BJ (cell line): ENCODE measurements at regions not wholly inside any gene's neighbourhood (a gene's known extent, or its start where the extent isn't known, plus 50 kb on each side); places are given as distances from the start of the nearest gene placed in this dataset.

Experiments used
- CTCF ChIA-PET: fragments of 350-600 bp; formaldehyde crosslinking; extraction: SDS; loops from one replicate; lab custom pipeline; 2021; ENCODE audit warnings: antibody characterized with exemption, inconsistent platforms; lab: Yijun Ruan, JAX
- POLR2A ChIA-PET: fragments of 300-600 bp; sonication (Branson Sonifier 250); formaldehyde crosslinking; extraction: SDS; loops from one replicate; lab custom pipeline; 2021; ENCODE audit warnings: antibody characterized with exemption; lab: Charles Lee
- DNase-seq: peaks from one replicate; pipeline ENCODE4 v3.0.0-alpha.2; 2011; ENCODE audit warnings: low read depth
- H3K27me3 ChIP-seq: 2 replicates; pipeline ENCODE4 v1.6.0; 2011; ENCODE audit warnings: low read length; ENCODE audit not compliant: control insufficient read depth, insufficient read depth
- H3K36me3 ChIP-seq: 2 replicates; pipeline ENCODE4 v1.5.1; 2011; ENCODE audit warnings: low read length; ENCODE audit not compliant: control insufficient read depth, insufficient read depth
- H3K4me3 ChIP-seq: 2 replicates; pipeline ENCODE4 v1.5.1; 2011; ENCODE audit warnings: low read depth, mild to moderate bottlenecking, control low read depth, low read length
- CTCF ChIP-seq: IDR thresholded peaks from 2 replicates; pipeline ENCODE4 v1.5.1; 2011; ENCODE audit warnings: low read depth, mild to moderate bottlenecking, control low read depth, inconsistent platforms, low read length, moderate library complexity; ENCODE audit not compliant: insufficient read depth

GRCh38 chr6:150733726-150734125 is 131.8 kb upstream of the MTHFD1L start:
- POLR2A ChIA-PET, result no interaction called here

GRCh38 chr6:150734235-150734634 is 131.3 kb upstream of the MTHFD1L start:
- Histone ChIP-seq H3K27me3 (no peaks in the 10 kb centered on the region), H3K36me3 (no peaks in the 10 kb centered on the region), H3K4me3 (no peak overlapping the region)
- ChIA-PET POLR2A (no interaction called here), CTCF (interaction anchor here (0.6 kb wide), 1 partner anchor 88 kb away, joined by 3 read pairs; no protein-coding TSS in a partner anchor)
- no peak for TF ChIP-seq CTCF
- no peak for DNase-seq

More at GRCh38 chr6:150733726-150734125, 131.8 kb upstream of the MTHFD1L start:
- H3K27me3 ChIP-seq, result no peaks in the 10 kb centered on the region
- no peak for TF ChIP-seq CTCF
- H3K36me3 ChIP-seq, result no peaks in the 10 kb centered on the region
- CTCF ChIA-PET, result no interaction called here
- no peak overlapping the region for H3K4me3 ChIP-seq
- DNase-seq, result no peak

GRCh38 chr6:150735341-150735851 is 130.1 kb upstream of the MTHFD1L start:
- no peak for TF ChIP-seq CTCF
- Histone ChIP-seq H3K4me3 (no peak overlapping the region), H3K27me3 (no peaks in the 10 kb centered on the region), H3K36me3 (no peaks in the 10 kb centered on the region)
- DNase-seq, result no peak
- ChIA-PET POLR2A (no interaction called here), CTCF (interaction anchor here (0.7 kb wide), 1 partner anchor 224 kb away, joined by 3 read pairs; no protein-coding TSS in a partner anchor)

- ChIA-PET CTCF (interaction anchor here (0.6 kb wide), 1 partner anchor 104 kb away, joined by 3 read pairs; no protein-coding TSS in a partner anchor), POLR2A (no interaction called here)
- DNase-seq, result no peak
- TF ChIP-seq CTCF, result no peak
- no peak overlapping the region for H3K4me3 ChIP-seq
- no peaks in the 10 kb centered on the region for H3K27me3 ChIP-seq
- no peaks in the 10 kb centered on the region for H3K36me3 ChIP-seq
These were observed 127.3 kb upstream of the MTHFD1L start for GRCh38 chr6:150738092-150738629.

- POLR2A ChIA-PET, result no interaction called here
- Histone ChIP-seq H3K36me3 (no peaks in the 10 kb centered on the region), H3K27me3 (no peaks in the 10 kb centered on the region), H3K4me3 (no peak overlapping the region)
- no peak for DNase-seq
- CTCF ChIA-PET, result no interaction called here
- no peak for TF ChIP-seq CTCF
These were observed 125.7 kb upstream of the MTHFD1L start for GRCh38 chr6:150739711-150740349.
